GM12892 (cell line): ENCODE measurements at regions not wholly inside any gene's neighbourhood (a gene's known extent, or its start where the extent isn't known, plus 50 kb on each side); places are given as distances from the start of the nearest gene placed in this dataset.

ENCODE experiments used
- POLR2A ChIP-seq: IDR thresholded peaks from 2 replicates; pipeline ENCODE4 v1.6.1; 2011; ENCODE audit warnings: low read depth, low read length, control low read depth
- POLR2AphosphoS5 ChIP-seq: IDR thresholded peaks from 2 replicates; pipeline ENCODE4 v1.6.1; 2011; ENCODE audit warnings: low read depth, low read length, control low read depth
- TAF1 ChIP-seq: IDR thresholded peaks from 2 replicates; pipeline ENCODE4 v1.6.1; 2011; ENCODE audit warnings: low read depth, mild to moderate bottlenecking, control low read depth, low read length, borderline replicate concordance

DNA sequence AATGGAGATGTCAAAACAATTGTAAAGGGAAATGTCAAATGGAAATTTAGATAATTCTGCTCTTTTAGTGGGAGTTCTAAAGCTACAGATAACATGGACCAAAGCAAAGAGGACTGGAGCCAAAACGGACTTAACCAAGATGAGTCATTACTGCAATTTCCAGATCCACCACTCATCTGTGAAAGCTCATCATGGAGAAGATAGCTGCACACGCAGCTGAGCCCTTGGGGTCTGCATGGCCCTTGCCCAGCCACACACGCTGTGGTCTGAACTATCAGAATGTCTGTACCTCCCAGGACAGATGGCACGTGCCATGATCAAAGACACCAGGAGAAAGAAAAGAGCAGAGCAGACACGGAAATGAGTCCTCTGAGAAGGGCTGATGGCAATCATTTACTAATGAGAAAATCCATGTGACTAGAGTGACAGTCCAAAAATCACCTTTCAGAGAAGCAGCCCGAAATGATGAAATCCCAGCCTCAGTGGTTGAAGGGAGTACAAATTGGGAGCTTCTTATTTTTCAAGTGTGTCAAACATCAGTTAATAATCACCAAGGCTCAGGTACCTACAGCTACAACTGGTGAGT lies 177.9 kb upstream of the MGMT start:
- TF ChIP-seq POLR2A: no peak
- no peak for TF ChIP-seq TAF1
- TF ChIP-seq POLR2AphosphoS5: no peak
